ENCODE measurements at regions not wholly inside any gene's neighbourhood (a gene's known extent, or its start where the extent isn't known, plus 50 kb on each side); places are given as distances from the start of the nearest gene placed in this dataset.
"Not testable (repeated sequence)": the region's sequence is repeated elsewhere in the genome, so short reads cannot be mapped to it uniquely, and the experiment has no call there.

DNA sequence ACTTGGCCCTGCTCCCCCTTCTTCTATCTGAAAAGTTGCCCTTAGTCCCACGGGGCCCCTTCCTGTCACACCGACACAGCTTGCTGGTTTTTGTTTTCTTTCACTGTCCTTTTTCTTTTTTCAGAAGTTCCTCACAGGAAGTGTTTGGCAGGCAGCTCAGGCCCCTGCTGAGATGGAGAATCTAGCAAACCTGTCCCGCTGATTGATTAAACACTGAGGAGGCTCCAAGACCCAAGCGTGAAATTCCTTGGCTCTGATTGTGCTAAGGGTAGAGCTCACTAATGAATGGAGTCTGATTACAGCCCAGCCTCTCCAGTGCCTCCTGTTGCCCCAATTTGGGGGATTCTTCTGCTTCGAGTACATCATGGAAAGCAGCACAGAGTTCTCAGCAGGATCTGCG is 365.9 kb upstream of the MEX3C start:
- DNase-seq (ENCODE audit: low read depth) = no peak
- no peak overlapping the region for H3K4me3 ChIP-seq (ENCODE audit: low read depth, low read length)
- TF ChIP-seq, protein P1, sequence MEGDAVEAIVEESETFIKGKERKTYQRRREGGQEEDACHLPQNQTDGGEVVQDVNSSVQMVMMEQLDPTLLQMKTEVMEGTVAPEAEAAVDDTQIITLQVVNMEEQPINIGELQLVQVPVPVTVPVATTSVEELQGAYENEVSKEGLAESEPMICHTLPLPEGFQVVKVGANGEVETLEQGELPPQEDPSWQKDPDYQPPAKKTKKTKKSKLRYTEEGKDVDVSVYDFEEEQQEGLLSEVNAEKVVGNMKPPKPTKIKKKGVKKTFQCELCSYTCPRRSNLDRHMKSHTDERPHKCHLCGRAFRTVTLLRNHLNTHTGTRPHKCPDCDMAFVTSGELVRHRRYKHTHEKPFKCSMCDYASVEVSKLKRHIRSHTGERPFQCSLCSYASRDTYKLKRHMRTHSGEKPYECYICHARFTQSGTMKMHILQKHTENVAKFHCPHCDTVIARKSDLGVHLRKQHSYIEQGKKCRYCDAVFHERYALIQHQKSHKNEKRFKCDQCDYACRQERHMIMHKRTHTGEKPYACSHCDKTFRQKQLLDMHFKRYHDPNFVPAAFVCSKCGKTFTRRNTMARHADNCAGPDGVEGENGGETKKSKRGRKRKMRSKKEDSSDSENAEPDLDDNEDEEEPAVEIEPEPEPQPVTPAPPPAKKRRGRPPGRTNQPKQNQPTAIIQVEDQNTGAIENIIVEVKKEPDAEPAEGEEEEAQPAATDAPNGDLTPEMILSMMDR (IDR thresholded peaks at IDR 0.05; ENCODE audit: insufficient read depth, low read length) = no peak

DNA sequence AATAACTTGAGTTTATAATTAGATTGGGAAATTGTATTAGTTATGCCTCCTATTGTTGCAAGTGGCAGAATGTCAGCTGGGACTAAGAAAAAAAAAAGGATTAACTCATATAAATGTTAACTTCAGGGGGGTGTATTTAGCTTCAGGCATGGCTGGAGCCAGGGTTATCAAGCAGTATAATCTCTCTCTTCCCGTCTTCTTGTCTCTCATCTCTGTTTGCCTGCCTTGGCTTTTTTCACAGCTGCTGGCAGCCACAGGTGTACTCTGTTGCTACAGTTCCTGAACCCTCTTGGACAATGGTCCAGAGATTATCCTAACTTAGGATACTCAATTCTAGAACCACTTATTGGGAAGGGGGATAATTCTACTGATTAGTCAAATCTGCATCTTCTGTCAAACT is 370.7 kb upstream of the MEX3C start:
- DNase-seq (ENCODE audit: low read depth) = no peak
- no peak overlapping the region for H3K4me3 ChIP-seq (ENCODE audit: low read depth, low read length)
- TF ChIP-seq, protein P1 (IDR thresholded peaks at IDR 0.05; ENCODE audit: insufficient read depth, low read length) = no peak

DNA sequence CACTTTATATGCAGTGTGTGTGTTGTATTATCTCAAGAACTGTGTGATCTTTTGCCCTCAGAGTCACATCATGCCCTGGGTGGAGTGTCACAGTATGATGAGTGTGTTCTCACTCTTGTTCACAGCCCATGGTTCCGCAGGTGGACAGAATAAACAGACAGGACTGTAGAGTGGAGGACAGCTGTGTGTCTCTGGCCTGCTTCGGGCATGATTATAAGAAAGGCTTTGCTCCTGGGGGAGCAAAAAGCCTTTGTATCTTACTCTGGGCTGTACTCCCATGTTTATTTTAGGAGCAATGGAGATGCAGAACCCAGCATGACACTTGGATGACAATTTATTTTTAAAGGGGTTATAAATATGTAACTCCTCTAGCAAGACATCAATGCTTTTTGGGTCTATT is 371.7 kb upstream of the MEX3C start:
- TF ChIP-seq, protein P1 (IDR thresholded peaks at IDR 0.05; ENCODE audit: insufficient read depth, low read length) = no peak
- DNase-seq (ENCODE audit: low read depth) = no peak
- no peak overlapping the region for H3K4me3 ChIP-seq (ENCODE audit: low read depth, low read length)

DNA sequence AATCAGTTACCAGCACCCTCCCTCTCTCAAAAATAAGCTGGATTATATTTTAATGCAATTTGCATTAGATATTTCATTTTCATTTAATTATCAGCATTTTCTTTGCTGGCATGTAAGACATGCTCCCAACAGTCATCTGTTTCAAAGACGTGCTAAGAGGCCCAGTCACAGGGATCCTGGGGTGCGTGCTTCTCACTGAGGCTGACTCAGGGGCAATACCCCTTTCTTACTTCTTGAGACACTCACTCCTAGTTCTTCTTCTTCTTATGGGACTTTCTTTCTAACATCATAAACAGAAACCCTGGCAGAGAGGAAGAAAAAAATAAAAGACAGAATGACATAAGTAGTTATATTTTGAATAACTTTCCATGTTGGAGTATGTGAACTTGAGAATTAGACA is 372.1 kb upstream of the MEX3C start:
- DNase-seq (ENCODE audit: low read depth) = no peak
- H3K4me3 ChIP-seq (ENCODE audit: low read depth, low read length) = no peak overlapping the region
- TF ChIP-seq, protein P1 (IDR thresholded peaks at IDR 0.05; ENCODE audit: insufficient read depth, low read length) = no peak

DNA sequence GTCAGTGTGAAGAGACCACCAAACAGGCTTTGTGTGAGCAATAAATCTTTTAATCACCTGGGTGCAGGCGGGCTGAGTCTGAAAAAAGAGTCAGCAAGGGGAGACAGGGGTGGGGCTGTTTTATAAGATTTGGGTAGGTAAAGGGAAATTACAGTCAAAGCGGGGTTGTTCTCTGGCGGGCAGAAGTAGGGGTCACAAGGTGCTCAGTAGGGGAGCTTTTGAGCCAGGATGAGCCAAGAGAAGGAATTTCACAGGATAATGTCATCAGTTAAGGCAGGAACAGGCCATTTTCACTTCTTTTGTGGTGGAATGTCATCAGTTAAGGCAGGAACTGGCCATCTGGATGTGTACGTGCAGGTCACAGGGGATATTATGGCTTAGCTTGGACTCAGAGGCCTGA is 372.6 kb upstream of the MEX3C start:
- DNase-seq (ENCODE audit: low read depth); H3K4me3 ChIP-seq (ENCODE audit: low read depth, low read length): not testable (repeated sequence)

DNA sequence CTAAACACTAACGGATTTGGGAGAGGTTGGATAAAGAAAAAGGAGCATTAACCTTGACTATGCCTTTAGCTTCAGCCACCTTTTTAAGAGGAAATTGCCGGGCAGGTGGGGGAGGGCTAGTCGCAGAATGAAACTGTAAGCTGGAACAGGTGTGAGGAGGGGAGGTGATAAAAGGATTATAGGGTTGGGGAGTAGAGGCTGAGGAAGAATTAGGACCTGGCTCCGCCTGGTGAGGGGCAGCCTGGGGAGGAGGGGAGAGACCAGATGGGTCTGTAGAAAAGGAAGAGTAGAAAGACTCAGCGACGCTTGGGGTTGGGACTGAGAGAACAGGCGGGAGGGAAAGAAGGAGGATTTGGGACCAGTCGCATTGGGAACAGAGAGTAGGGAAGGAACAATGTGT is 376.4 kb upstream of the MEX3C start:
- DNase-seq (ENCODE audit: low read depth); H3K4me3 ChIP-seq (ENCODE audit: low read depth, low read length): not testable (repeated sequence)

DNA sequence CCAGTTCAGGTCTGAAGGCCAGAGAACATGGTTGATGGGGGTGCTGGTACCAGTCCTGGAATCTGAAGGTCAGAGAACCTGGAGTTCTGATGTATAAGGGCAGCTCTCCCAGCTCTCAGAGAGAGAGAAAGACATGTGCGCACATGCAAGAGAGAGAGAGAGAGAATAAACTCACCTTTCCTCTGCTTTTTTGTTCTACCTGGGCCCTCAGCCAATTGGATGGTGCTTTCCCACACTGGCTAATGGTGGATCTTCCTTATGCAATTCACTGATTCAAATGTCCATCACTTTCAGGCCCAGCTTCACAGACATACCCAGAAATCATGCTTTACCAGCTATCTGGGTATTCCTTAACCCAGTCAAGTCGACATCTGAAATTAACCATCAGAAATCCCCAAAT is 377.7 kb upstream of the MEX3C start:
- H3K4me3 ChIP-seq (ENCODE audit: low read depth, low read length) = no peak overlapping the region
- TF ChIP-seq, protein P1 (IDR thresholded peaks at IDR 0.05; ENCODE audit: insufficient read depth, low read length) = no peak
- DNase-seq (ENCODE audit: low read depth) = no peak

DNA sequence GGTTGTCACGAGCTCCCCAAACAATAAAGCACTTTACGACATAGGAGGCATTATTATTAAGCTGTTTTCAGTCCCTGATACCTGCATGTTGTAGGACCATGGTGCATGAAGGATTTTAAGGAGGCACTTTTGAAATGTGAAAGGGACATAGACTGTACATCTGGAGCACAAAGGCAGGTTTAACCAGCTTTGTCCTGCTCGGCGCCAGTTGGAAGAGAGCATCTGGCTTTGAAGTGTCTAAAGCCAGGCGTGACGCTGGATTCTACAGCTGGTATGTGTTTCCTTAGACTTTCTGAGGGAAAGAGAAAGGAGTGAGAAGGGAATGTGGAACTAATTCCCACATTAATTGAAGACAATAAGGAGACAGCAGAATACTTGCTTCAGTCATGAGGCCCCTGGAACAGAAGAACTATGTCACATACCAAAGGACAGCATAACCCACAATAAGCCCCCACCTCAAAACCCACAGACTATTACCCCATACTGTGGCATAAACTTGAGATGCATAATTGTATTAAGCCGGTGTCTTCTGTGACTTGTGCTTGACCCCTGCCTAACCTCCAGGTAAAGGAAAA is 381.0 kb upstream of the MEX3C start:
- no peak for DNase-seq (ENCODE audit: low read depth)
- TF ChIP-seq, protein P1 (IDR thresholded peaks at IDR 0.05; ENCODE audit: insufficient read depth, low read length) = no peak

More for the DNA sequence above, 381.0 kb upstream of the MEX3C start:
- no peak overlapping the region for H3K4me3 ChIP-seq (ENCODE audit: low read depth, low read length)
